Keratinocyte (primary cell): ENCODE measurements at regions not wholly inside any gene's neighbourhood (a gene's known extent, or its start where the extent isn't known, plus 50 kb on each side); places are given as distances from the start of the nearest gene placed in this dataset.

ENCODE experiments used
- DNase-seq: peaks from one replicate; pipeline ENCODE4 v3.0.0-alpha.2; 2011; ENCODE audit warnings: low read depth, missing footprints, low spot score
- FAIRE-seq: peaks from 2 replicates; lab custom pipeline; 2011; peaks lifted over from hg19 to GRCh38; lab: Jason Lieb, UNC
- H2AFZ ChIP-seq: 2 replicates; pipeline ENCODE4 v1.6.0; 2012; ENCODE audit warnings: low read length, control low read depth, inconsistent platforms; ENCODE audit not compliant: control insufficient read depth
- H3K27ac ChIP-seq: 2 replicates; pipeline ENCODE4 v1.5.1; 2011; ENCODE audit warnings: low read length; ENCODE audit not compliant: control insufficient read depth, insufficient read depth
- H3K27me3 ChIP-seq: 3 replicates; pipeline ENCODE4 v1.6.0; 2011; ENCODE audit warnings: low read length; ENCODE audit not compliant: control insufficient read depth, insufficient read depth; ENCODE audit errors: extremely low read depth
- H3K36me3 ChIP-seq, 2 experiments: 2 replicates in 1 of 2; 3 replicates in 1 of 2; pipeline ENCODE4 v1.5.1; 2011; ENCODE audit warnings: low read length in 2 of 2, mild to moderate bottlenecking in 1 of 2; ENCODE audit not compliant: control insufficient read depth in 2 of 2, insufficient read depth in 2 of 2; ENCODE audit errors: extremely low read depth in 1 of 2
- H3K4me1 ChIP-seq: 3 replicates; pipeline ENCODE4 v1.5.1; 2011; ENCODE audit warnings: low read length; ENCODE audit not compliant: control insufficient read depth, insufficient read depth; ENCODE audit errors: extremely low read depth
- H3K4me2 ChIP-seq: 3 replicates; pipeline ENCODE4 v1.6.0; 2011; ENCODE audit warnings: low read depth, low read length; ENCODE audit not compliant: control insufficient read depth, insufficient read depth; ENCODE audit errors: extremely low read depth
- H3K4me3 ChIP-seq, 3 experiments: fragments of 200-600 bp in 1 of 3; sonication (generic) in 1 of 3; 2 replicates in 2 of 3; 3 replicates in 1 of 3; pipeline ENCODE4 v1.5.1; 2011 to 2016; ENCODE audit warnings: low read length in 3 of 3, mild to moderate bottlenecking in 3 of 3, control low read depth in 2 of 3, inconsistent platforms in 1 of 3, low read depth in 1 of 3, mixed read lengths in 1 of 3, mixed run types in 1 of 3, moderate library complexity in 1 of 3; ENCODE audit not compliant: control insufficient read depth in 2 of 3, insufficient read depth in 2 of 3; ENCODE audit errors: extremely low read depth in 1 of 3
- H3K79me2 ChIP-seq: 2 replicates; pipeline ENCODE4 v1.6.0; 2012; ENCODE audit warnings: low read length; ENCODE audit not compliant: control insufficient read depth, insufficient read depth
- H3K9ac ChIP-seq: 3 replicates; pipeline ENCODE4 v1.6.0; 2011; ENCODE audit warnings: low read length; ENCODE audit not compliant: control insufficient read depth, insufficient read depth; ENCODE audit errors: extremely low read depth
- H3K9me1 ChIP-seq: 3 replicates; pipeline ENCODE4 v1.6.0; 2011; ENCODE audit warnings: low read length; ENCODE audit not compliant: control insufficient read depth, insufficient read depth; ENCODE audit errors: extremely low read depth
- H3K9me3 ChIP-seq: 2 replicates; pipeline ENCODE4 v1.5.1; 2012; ENCODE audit warnings: low read depth, low read length; ENCODE audit not compliant: control insufficient read depth
- H4K20me1 ChIP-seq: 3 replicates; pipeline ENCODE4 v1.6.0; 2011; ENCODE audit warnings: low read length; ENCODE audit not compliant: control insufficient read depth, insufficient read depth; ENCODE audit errors: extremely low read depth
- CTCF ChIP-seq, 3 experiments: IDR thresholded peaks in 1 of 3; conservative IDR thresholded peaks in 1 of 3; optimal IDR thresholded peaks in 1 of 3; 2 replicates in 2 of 3; 3 replicates in 1 of 3; pipeline versions ENCODE3 to v1.5.1; 2011; ENCODE audit warnings: low read length in 3 of 3, mild to moderate bottlenecking in 3 of 3, moderate library complexity in 2 of 3, control low read depth in 1 of 3, inconsistent platforms in 1 of 3; ENCODE audit not compliant: insufficient read depth in 2 of 3; ENCODE audit errors: extremely low read depth in 1 of 3
- EZH2 ChIP-seq: IDR thresholded peaks from one replicate; pipeline ENCODE4 v1.6.1; 2012; ENCODE audit warnings: inconsistent platforms, mild to moderate bottlenecking, low read length, moderate library complexity
- dilution Hi-C: fragments of 300-500 bp; cut with MboI; formaldehyde crosslinking; loops from one replicate; pipeline ENCODE4 v1.7.0; 2020; ENCODE audit warnings: low sequenced_read_pairs; ENCODE audit not compliant: extremely low pct_ligation_motif_present

DNA sequence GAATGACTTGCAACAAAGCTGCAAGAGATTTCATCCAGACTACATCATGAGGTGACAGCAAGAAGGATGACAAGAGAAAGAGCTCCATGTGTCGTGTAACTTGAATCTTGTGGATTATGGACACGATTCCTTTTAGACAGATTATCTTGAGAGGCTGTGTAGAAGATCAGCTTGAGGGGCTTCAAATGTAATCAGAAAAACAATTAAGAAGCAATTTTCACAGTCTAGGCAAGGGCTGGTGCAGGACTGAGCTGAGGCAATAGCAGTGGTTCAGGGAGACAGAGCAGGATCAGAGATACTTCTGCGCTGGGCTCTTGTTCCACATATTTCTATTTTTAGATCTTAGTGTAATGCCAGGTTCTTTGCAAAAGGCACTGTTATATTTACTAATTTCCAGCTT, 253.0 kb upstream of the COBL start:
- Histone ChIP-seq H3K9ac (no peak overlapping the region), H3K9me3 (no peaks in the 10 kb centered on the region), H3K4me2 (no peak overlapping the region), H3K36me3 (no peaks in the 10 kb centered on the region), H3K9me1 (no peaks in the 10 kb centered on the region), H3K4me1 (no peaks in the 10 kb centered on the region), H3K4me3 (no peak overlapping the region), H3K27ac (no peak overlapping the region), H3K79me2 (no peaks in the 10 kb centered on the region), H3K27me3 (no peaks in the 10 kb centered on the region), H4K20me1 (no peaks in the 10 kb centered on the region), H2AFZ (no peak overlapping the region)
- DNase-seq (no peak), FAIRE-seq (no peak)
- dilution Hi-C loops, result no loop called here
- TF ChIP-seq EZH2 (no peak), CTCF (optimal IDR thresholded peaks at IDR 0.05 in 1 of 3, IDR thresholded peaks at IDR 0.05 in 1 of 3, conservative IDR thresholded peaks at IDR 0.05 in 1 of 3; ENCODE audit: extremely low read depth in 1 of 3, insufficient read depth in 2 of 3, low read length in 3 of 3) (no peak)

GRCh38 chr7:51569176-51569575, 252.6 kb upstream of the COBL start:
- Histone ChIP-seq H3K4me1 (no peaks in the 10 kb centered on the region), H3K27me3 (no peaks in the 10 kb centered on the region), H4K20me1 (no peaks in the 10 kb centered on the region), H3K9me1 (no peaks in the 10 kb centered on the region), H3K79me2 (no peaks in the 10 kb centered on the region), H3K27ac (no peak overlapping the region), H3K4me3 (no peak overlapping the region), H3K4me2 (no peak overlapping the region), H2AFZ (no peak overlapping the region), H3K36me3 (no peaks in the 10 kb centered on the region), H3K9ac (no peak overlapping the region), H3K9me3 (no peaks in the 10 kb centered on the region)
- FAIRE-seq (no peak), DNase-seq (no peak)
- dilution Hi-C loops, result no loop called here
- no peak for TF ChIP-seq CTCF (optimal IDR thresholded peaks at IDR 0.05 in 1 of 3, IDR thresholded peaks at IDR 0.05 in 1 of 3, conservative IDR thresholded peaks at IDR 0.05 in 1 of 3; ENCODE audit: extremely low read depth in 1 of 3, insufficient read depth in 2 of 3, low read length in 3 of 3)
- TF ChIP-seq EZH2, result no peak
